ENCODE measurements at regions not wholly inside any gene's neighbourhood (a gene's known extent, or its start where the extent isn't known, plus 50 kb on each side); places are given as distances from the start of the nearest gene placed in this dataset.

DNA sequence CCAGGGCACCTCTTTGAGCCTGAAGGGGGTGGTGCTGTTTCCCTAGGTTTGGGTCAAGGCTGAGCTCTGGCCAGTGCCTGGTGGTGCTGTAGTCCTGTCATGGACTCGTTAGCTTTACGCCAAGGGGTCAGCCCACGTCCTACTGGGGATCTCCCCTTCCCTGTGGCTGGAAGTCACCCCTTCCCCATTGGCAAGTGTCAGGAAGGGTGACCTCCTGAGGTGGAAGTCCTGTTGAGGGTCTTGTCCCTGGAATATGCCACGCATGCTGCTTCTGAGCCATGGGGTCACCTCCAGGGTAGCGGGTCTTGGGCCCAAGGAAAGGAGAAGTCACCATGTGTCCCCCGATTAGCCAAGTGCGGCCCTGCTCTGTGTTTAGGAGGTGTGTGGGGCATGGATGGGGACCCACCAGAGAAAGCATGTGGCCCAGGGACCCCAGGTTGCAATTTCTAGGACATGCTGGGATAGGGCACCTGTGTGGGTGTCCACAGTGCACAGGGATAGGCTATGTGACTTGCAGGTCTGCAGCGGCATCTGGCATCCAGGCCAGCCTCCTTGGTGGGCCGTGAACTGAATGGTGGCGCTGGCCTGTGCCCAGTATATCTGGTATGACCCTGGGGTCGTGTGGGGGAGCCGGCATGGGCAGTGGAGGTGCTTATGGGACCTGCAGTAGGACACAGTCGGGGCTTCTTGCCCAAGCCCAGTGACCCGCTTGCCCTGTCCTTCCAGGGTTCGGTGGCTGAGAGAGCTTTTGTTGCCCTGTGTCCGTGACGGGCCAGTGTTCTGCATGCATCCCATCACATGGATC, 226.7 kb downstream of the SNRPN start:
- TF ChIP-seq, protein P1, sequence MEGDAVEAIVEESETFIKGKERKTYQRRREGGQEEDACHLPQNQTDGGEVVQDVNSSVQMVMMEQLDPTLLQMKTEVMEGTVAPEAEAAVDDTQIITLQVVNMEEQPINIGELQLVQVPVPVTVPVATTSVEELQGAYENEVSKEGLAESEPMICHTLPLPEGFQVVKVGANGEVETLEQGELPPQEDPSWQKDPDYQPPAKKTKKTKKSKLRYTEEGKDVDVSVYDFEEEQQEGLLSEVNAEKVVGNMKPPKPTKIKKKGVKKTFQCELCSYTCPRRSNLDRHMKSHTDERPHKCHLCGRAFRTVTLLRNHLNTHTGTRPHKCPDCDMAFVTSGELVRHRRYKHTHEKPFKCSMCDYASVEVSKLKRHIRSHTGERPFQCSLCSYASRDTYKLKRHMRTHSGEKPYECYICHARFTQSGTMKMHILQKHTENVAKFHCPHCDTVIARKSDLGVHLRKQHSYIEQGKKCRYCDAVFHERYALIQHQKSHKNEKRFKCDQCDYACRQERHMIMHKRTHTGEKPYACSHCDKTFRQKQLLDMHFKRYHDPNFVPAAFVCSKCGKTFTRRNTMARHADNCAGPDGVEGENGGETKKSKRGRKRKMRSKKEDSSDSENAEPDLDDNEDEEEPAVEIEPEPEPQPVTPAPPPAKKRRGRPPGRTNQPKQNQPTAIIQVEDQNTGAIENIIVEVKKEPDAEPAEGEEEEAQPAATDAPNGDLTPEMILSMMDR (conservative IDR thresholded peaks at IDR 0.05; ENCODE audit: low read depth, low read length), result no peak
- TF ChIP-seq EZH2 (IDR thresholded peaks at IDR 0.05; ENCODE audit: low read length, unreplicated experiment), result no peak

Measured in PC-3 (cell line).